ENCODE measurements at regions not wholly inside any gene's neighbourhood (a gene's known extent, or its start where the extent isn't known, plus 50 kb on each side); places are given as distances from the start of the nearest gene placed in this dataset.

- H3K27me3 Mint-ChIP-seq = peaks cover 20% of the 10 kb centered on the region
- H3K36me3 Mint-ChIP-seq = no peaks in the 10 kb centered on the region
- no peak overlapping the region for H3K4me3 Mint-ChIP-seq
- H3K9me3 Mint-ChIP-seq = no peaks in the 10 kb centered on the region
- TF ChIP-seq CTCF (conservative IDR thresholded peaks at IDR 0.05) = no peak
- DNase-seq (ENCODE audit: extremely low spot score, unreplicated experiment) = no peak
- no peak overlapping the region for H3K27ac Mint-ChIP-seq
- no peaks in the 10 kb centered on the region for H3K4me1 Mint-ChIP-seq (ENCODE audit: unreplicated experiment)
Measured at GRCh38 chr5:51095486-51095885, 287.8 kb upstream of the ISL1 start.

GRCh38 chr5:51096859-51097258 is 286.4 kb upstream of the ISL1 start:
- no peaks in the 10 kb centered on the region for H3K9me3 Mint-ChIP-seq
- no peaks in the 10 kb centered on the region for H3K4me1 Mint-ChIP-seq (ENCODE audit: unreplicated experiment)
- no peak overlapping the region for H3K4me3 Mint-ChIP-seq
- H3K36me3 Mint-ChIP-seq = no peaks in the 10 kb centered on the region
- H3K27me3 Mint-ChIP-seq = peaks cover 19% of the 10 kb centered on the region
- H3K27ac Mint-ChIP-seq = no peak overlapping the region
- DNase-seq (ENCODE audit: extremely low spot score, unreplicated experiment) = no peak
- no peak for TF ChIP-seq CTCF (conservative IDR thresholded peaks at IDR 0.05)

GRCh38 chr5:51099173-51099853 is 283.9 kb upstream of the ISL1 start:
- H3K27ac Mint-ChIP-seq = no peak overlapping the region
- no peak overlapping the region for H3K4me3 Mint-ChIP-seq
- no peak for DNase-seq (ENCODE audit: extremely low spot score, unreplicated experiment)
- H3K9me3 Mint-ChIP-seq = no peaks in the 10 kb centered on the region
- TF ChIP-seq CTCF (conservative IDR thresholded peaks at IDR 0.05) = no peak
- no peaks in the 10 kb centered on the region for H3K36me3 Mint-ChIP-seq
- no peaks in the 10 kb centered on the region for H3K4me1 Mint-ChIP-seq (ENCODE audit: unreplicated experiment)
- peaks cover 17% of the 10 kb centered on the region for H3K27me3 Mint-ChIP-seq

GRCh38 chr5:51104556-51104955 is 278.7 kb upstream of the ISL1 start:
- H3K36me3 Mint-ChIP-seq = no peaks in the 10 kb centered on the region
- H3K4me3 Mint-ChIP-seq = no peak overlapping the region
- TF ChIP-seq CTCF (conservative IDR thresholded peaks at IDR 0.05) = no peak
- no peak for DNase-seq (ENCODE audit: extremely low spot score, unreplicated experiment)
- no peaks in the 10 kb centered on the region for H3K9me3 Mint-ChIP-seq
- H3K4me1 Mint-ChIP-seq (ENCODE audit: unreplicated experiment) = no peaks in the 10 kb centered on the region
- H3K27me3 Mint-ChIP-seq = peaks cover 19% of the 10 kb centered on the region
- H3K27ac Mint-ChIP-seq = no peak overlapping the region

- H3K4me1 Mint-ChIP-seq (ENCODE audit: unreplicated experiment) = no peaks in the 10 kb centered on the region
- H3K9me3 Mint-ChIP-seq = no peaks in the 10 kb centered on the region
- no peaks in the 10 kb centered on the region for H3K36me3 Mint-ChIP-seq
- peaks cover 16% of the 10 kb centered on the region for H3K27me3 Mint-ChIP-seq
- TF ChIP-seq CTCF (conservative IDR thresholded peaks at IDR 0.05) = no peak
- DNase-seq (ENCODE audit: extremely low spot score, unreplicated experiment) = no peak
- no peak overlapping the region for H3K27ac Mint-ChIP-seq
- H3K4me3 Mint-ChIP-seq = no peak overlapping the region
Measured at GRCh38 chr5:51109786-51110410, 273.4 kb upstream of the ISL1 start.

All from type B pancreatic cell (in vitro differentiated cells).